ENCODE measurements at regions not wholly inside any gene's neighbourhood (a gene's known extent, or its start where the extent isn't known, plus 50 kb on each side); places are given as distances from the start of the nearest gene placed in this dataset.

DNA sequence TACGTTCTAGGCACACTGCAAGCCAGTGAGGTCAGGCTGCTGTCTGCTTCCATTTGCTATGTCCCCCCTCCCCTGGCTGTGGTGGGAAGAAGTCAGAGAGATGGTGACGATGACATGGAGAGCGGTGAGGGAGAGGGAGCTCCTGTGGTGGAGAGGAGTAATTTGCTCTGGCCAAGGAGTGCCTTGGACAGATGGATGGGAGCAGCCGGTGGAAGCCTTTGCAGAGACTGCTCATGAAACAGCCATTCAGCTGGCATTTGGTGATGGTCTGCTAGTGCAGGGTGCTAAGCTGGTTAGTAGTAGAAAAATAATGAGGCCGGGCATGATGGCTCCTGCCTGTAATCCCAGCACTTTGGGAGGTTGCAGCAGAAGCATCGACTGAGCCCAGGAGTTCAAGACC lies 124.1 kb downstream of the FHDC1 start:
- TF ChIP-seq, protein P1, sequence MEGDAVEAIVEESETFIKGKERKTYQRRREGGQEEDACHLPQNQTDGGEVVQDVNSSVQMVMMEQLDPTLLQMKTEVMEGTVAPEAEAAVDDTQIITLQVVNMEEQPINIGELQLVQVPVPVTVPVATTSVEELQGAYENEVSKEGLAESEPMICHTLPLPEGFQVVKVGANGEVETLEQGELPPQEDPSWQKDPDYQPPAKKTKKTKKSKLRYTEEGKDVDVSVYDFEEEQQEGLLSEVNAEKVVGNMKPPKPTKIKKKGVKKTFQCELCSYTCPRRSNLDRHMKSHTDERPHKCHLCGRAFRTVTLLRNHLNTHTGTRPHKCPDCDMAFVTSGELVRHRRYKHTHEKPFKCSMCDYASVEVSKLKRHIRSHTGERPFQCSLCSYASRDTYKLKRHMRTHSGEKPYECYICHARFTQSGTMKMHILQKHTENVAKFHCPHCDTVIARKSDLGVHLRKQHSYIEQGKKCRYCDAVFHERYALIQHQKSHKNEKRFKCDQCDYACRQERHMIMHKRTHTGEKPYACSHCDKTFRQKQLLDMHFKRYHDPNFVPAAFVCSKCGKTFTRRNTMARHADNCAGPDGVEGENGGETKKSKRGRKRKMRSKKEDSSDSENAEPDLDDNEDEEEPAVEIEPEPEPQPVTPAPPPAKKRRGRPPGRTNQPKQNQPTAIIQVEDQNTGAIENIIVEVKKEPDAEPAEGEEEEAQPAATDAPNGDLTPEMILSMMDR (IDR thresholded peaks at IDR 0.05), result no peak
- no peak for TF ChIP-seq POLR2A (IDR thresholded peaks at IDR 0.05)
- no peak for DNase-seq
- Histone ChIP-seq H3K27ac (no peak overlapping the region), H3K4me3 (replicated peaks in 1 of 3) (no peak overlapping the region), H3K4me1 (peaks cover 5 to 8% of the 10 kb centered on the region in 2 donors), H3K9me3 (no peaks in the 10 kb centered on the region), H3K27me3 (no peaks in the 10 kb centered on the region), H3K36me3 (no peaks in the 10 kb centered on the region)
- WGBS, 2 donors, result 91% methylated on average over 6 of the region's 6 CpGs
- intact Hi-C loops (cut with DNase I), result no loop called here

DNA sequence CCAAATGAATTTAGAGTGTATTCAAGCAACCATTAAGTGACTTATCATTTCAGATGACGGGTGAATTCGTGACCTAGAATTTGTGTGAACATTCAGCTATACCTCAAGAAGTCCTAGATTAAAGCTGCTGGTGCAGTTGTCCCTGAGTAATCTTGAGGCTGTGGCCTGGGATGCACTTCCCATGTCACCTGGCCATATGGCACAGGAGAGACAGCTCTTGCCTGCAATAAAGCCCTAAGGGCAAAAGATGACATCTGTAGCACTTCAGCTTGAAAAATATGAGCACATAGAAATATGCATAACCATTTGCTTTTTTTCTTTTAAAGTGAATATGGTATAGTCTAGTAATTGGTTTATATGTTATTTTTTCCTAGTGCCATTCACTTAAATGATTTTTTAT lies 125.8 kb downstream of the FHDC1 start:
- no peaks in the 10 kb centered on the region for H3K27me3 ChIP-seq
- H3K9me3 ChIP-seq, result no peaks in the 10 kb centered on the region
- WGBS, 2 donors, result 89 to 90% methylated on average over 2 of the region's 2 CpGs
- H3K4me1 ChIP-seq, result peaks cover 7 to 15% of the 10 kb centered on the region in 2 donors
- DNase-seq, result no peak
- no peak overlapping the region for H3K4me3 ChIP-seq (replicated peaks in 1 of 3)
- intact Hi-C loops (cut with DNase I), result loop anchor here (2.0 kb wide), 1 partner anchor 19 kb away; no protein-coding TSS in a partner anchor
- TF ChIP-seq, protein P1 (IDR thresholded peaks at IDR 0.05), result no peak
- TF ChIP-seq POLR2A (IDR thresholded peaks at IDR 0.05), result no peak
- no peak overlapping the region for H3K27ac ChIP-seq
- no peaks in the 10 kb centered on the region for H3K36me3 ChIP-seq

DNA sequence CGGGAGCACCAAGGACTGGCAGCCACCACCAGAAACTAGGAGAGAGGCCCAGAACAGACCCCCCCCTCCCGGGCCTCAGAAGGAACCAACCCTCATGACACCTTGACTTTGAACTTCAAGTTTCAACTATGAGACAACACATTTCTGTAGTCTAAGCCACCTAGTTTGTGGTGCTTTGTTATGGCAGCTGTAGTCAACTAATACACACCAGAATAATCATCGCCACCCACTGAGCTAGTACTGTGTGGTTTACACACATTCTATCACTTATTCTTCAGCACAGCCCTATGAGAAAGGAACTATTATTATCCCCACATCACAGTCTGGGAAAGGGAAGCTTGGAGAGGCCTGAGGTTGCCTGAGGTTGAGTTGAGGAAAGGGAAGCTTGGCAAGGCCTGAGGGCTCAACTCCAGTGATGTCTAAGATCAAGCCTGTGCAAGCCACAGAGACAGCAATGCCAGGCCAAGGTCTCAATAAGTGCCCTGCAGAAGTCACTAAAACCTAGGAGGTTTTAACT lies 126.6 kb downstream of the FHDC1 start:
- peaks cover 11 to 22% of the 10 kb centered on the region in 2 donors for H3K4me1 ChIP-seq
- H3K4me3 ChIP-seq (replicated peaks in 1 of 3), result no peak overlapping the region
- WGBS, 2 donors, result 93% methylated on average over 3 of the region's 3 CpGs
- no peak for TF ChIP-seq POLR2A (IDR thresholded peaks at IDR 0.05)
- TF ChIP-seq, protein P1 (IDR thresholded peaks at IDR 0.05), result no peak
- no peaks in the 10 kb centered on the region for H3K27me3 ChIP-seq
- intact Hi-C loops (cut with DNase I), result loop anchor here (2.0 kb wide), 1 partner anchor 18 kb away; no protein-coding TSS in a partner anchor
- no peaks in the 10 kb centered on the region for H3K36me3 ChIP-seq
- no peak for DNase-seq
- H3K27ac ChIP-seq, result no peak overlapping the region
- no peaks in the 10 kb centered on the region for H3K9me3 ChIP-seq

DNA sequence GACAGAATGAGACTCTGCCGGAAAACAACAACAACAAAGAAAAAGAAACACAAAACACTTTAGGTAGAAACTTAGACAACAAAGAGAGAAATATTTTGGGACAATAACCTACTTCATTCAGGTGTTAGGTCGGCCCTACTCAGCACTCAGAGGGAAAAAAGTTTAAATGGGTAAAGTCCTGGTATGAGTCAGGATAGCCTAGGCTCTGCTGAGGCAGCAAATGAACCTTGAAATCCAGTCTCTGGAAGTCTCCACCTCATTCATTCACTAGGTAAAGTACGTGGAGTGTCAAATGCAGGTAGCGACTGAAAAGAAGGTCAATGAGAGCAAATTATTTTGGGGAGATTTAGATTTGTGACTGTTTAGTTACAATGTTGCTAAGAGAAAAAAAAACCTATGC lies 127.4 kb downstream of the FHDC1 start:
- Histone ChIP-seq H3K4me3 (replicated peaks in 1 of 3) (no peak overlapping the region), H3K27ac (no peak overlapping the region), H3K27me3 (no peaks in the 10 kb centered on the region), H3K4me1 (peaks cover 11 to 24% of the 10 kb centered on the region in 2 donors), H3K36me3 (no peaks in the 10 kb centered on the region), H3K9me3 (no peaks in the 10 kb centered on the region)
- TF ChIP-seq, protein P1 (IDR thresholded peaks at IDR 0.05), result no peak
- TF ChIP-seq POLR2A (IDR thresholded peaks at IDR 0.05), result no peak
- intact Hi-C loops (cut with DNase I), result loop anchor here (2.0 kb wide), 1 partner anchor 17 kb away; no protein-coding TSS in a partner anchor
- 94 to 95% methylated on average over 4 of the region's 4 CpGs for WGBS, 2 donors
- DNase-seq, result no peak

DNA sequence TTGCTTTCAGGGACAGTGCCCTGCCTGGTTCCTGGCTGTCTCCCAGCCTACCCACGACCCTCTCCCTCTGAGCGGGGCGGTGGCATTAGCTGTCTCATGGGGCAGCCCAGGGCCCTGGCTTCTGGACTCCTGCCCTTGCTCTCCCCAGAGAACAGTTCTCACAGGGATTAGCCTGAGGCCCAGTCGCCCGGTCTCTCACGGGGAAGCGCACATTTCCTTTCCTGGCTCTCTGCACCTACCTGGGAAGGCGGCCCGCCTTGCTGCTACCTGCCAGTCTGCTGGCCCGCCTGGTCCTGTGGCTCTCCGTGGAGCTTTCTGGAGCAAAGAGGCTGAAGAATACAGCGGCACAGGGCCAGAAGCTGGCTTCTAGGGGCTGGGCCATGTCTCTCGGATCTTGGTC lies 128.4 kb downstream of the FHDC1 start:
- TF ChIP-seq, protein P1 (IDR thresholded peaks at IDR 0.05), result no peak
- TF ChIP-seq POLR2A (IDR thresholded peaks at IDR 0.05), result no peak
- peak overlapping the region; percentile 41 to 43 (median 43) for H3K27ac ChIP-seq
- no peak overlapping the region for H3K4me3 ChIP-seq (replicated peaks in 1 of 3)
- 79 to 81% methylated on average over 10 to 12 of the region's 13 CpGs for WGBS, 2 donors
- H3K36me3 ChIP-seq, result no peaks in the 10 kb centered on the region
- no peaks in the 10 kb centered on the region for H3K27me3 ChIP-seq
- intact Hi-C loops (cut with DNase I), result no loop called here
- H3K9me3 ChIP-seq, result no peaks in the 10 kb centered on the region
- peaks cover 11 to 24% of the 10 kb centered on the region in 2 donors for H3K4me1 ChIP-seq
- DNase-seq, result peak; percentile 24 to 38

Data from thyroid gland (tissue), 4 donors.